Stomach smooth muscle (tissue), 2 donors: ENCODE measurements at regions not wholly inside any gene's neighbourhood (a gene's known extent, or its start where the extent isn't known, plus 50 kb on each side); places are given as distances from the start of the nearest gene placed in this dataset.

ENCODE experiments used
- H3K27ac ChIP-seq: one replicate; pipeline ENCODE4 v1.7.0; 2013; ENCODE audit warnings: mild to moderate bottlenecking, low read length, inconsistent platforms
- H3K27me3 ChIP-seq, 2 donors: one replicate each; pipeline ENCODE4 v1.7.0; 2013; ENCODE audit warnings: low read length in 2 of 2; ENCODE audit not compliant: insufficient read depth in 2 of 2, control insufficient read depth in 1 of 2
- H3K36me3 ChIP-seq, 2 donors: one replicate each; pipeline ENCODE4 v1.7.0; 2013; ENCODE audit warnings: low read length in 2 of 2; ENCODE audit not compliant: control insufficient read depth in 2 of 2, insufficient read depth in 2 of 2
- H3K4me1 ChIP-seq: one replicate; pipeline ENCODE4 v1.7.0; 2013; ENCODE audit warnings: low read length; ENCODE audit not compliant: control insufficient read depth, insufficient read depth
- H3K4me3 ChIP-seq, 2 donors: one replicate each; pipeline ENCODE4 v1.7.0; 2013; ENCODE audit warnings: low read length in 2 of 2
- H3K9ac ChIP-seq, 2 donors: one replicate each; pipeline ENCODE4 v1.7.0; 2013; ENCODE audit warnings: low read length in 2 of 2, mild to moderate bottlenecking in 1 of 2
- H3K9me3 ChIP-seq, 2 donors: one replicate each; pipeline ENCODE4 v1.7.0; 2013; ENCODE audit warnings: low read length in 2 of 2; ENCODE audit not compliant: control insufficient read depth in 2 of 2
- donor health status: healthy.
- donor health status: Pancreatic carcinoma.

GRCh38 chr12:46533723-46534122, 161.2 kb upstream of the SLC38A2 start:
- H3K4me3 ChIP-seq = no peak overlapping the region
- H3K27me3 ChIP-seq = no peaks in the 10 kb centered on the region
- no peak overlapping the region for H3K27ac ChIP-seq
- H3K4me1 ChIP-seq = no peaks in the 10 kb centered on the region
- no peaks in the 10 kb centered on the region for H3K9me3 ChIP-seq
- no peaks in the 10 kb centered on the region for H3K36me3 ChIP-seq
- H3K9ac ChIP-seq = no peak overlapping the region

- H3K4me1 ChIP-seq = no peaks in the 10 kb centered on the region
- no peak overlapping the region for H3K27ac ChIP-seq
- H3K9ac ChIP-seq = no peak overlapping the region
- no peaks in the 10 kb centered on the region for H3K36me3 ChIP-seq
- no peaks in the 10 kb centered on the region for H3K27me3 ChIP-seq
- H3K9me3 ChIP-seq = no peaks in the 10 kb centered on the region
- H3K4me3 ChIP-seq = no peak overlapping the region
Measured at GRCh38 chr12:46531804-46532203, 159.2 kb upstream of the SLC38A2 start.

DNA sequence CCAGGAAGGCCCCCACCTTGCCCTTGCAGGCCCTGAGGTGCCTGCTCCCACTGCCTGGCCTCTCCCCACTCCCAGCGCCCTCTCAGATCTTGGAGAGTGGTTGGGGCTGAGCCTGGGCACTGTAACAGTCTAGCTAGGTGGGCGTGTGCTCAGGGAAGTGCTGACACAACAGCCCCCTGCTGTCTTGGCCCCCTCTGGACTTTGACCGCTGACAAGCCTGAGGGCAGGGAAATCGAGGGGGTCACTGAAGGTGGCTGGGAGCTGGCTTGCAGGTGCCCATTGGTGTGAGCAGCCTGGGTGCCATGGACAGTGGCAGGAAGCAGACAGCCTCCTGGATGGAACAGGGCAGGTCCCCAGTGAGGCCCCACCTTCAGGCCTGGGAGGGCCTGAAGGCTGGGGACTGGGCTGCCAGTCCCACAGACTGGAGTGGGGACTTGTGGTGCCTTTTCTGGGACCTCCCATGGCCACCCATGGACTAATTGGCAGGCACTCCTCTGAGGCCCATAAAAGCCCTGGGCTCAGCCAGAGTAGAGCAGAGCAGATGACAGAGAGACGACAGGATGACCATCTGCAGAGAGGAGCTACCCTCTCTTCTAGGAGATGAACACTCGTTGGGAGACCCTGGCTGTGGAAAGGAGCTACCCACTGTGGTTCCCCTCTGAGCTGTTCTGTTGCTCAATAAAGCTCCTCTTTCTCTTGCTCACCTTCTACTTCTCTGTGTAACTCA, 158.6 kb upstream of the SLC38A2 start:
- Histone ChIP-seq H3K9me3 (no peaks in the 10 kb centered on the region), H3K4me1 (no peaks in the 10 kb centered on the region), H3K27ac (no peak overlapping the region), H3K9ac (no peak overlapping the region), H3K4me3 (no peak overlapping the region), H3K36me3 (no peaks in the 10 kb centered on the region), H3K27me3 (no peaks in the 10 kb centered on the region)

DNA sequence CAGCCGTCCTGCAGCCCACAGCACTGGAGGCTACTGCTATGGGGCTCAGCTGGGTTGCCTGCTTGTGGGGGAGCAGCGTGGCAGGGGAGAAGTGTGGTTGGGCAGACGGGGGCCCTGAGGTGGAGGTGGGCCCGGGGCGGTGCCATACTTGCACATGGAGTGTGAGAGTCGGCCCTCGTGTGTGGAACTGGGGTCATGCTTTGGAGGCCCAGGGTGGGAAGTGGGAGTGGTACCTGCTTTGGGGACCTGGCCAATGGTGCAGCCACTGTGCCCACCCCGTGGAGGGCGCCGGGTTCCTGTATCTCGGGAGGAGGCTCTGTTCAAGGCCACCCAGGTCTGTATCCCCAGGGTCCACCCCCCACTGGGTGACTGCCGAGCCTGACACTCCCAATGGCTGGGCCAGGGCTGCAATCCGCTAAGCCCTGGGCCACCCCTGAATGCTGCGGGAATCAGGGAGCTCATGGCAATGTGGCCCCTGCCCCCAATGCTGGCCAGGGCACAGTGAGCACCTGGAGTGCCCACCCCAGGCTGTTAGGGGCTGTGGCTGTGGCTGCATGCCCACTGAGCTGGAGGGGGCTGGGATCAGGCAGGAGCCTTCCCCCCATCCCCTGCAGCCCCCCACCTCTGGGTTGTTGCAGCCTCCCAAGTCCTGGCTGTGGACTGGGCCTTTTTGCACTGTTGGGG, 157.9 kb upstream of the SLC38A2 start:
- Histone ChIP-seq H3K4me1 (peaks cover 2% of the 10 kb centered on the region), H3K9me3 (no peaks in the 10 kb centered on the region), H3K27me3 (no peaks in the 10 kb centered on the region), H3K4me3 (no peak overlapping the region), H3K27ac (no peak overlapping the region), H3K36me3 (no peaks in the 10 kb centered on the region), H3K9ac (no peak overlapping the region)

- H3K9me3 ChIP-seq = no peaks in the 10 kb centered on the region
- H3K4me3 ChIP-seq = no peak overlapping the region
- H3K27ac ChIP-seq = peak overlapping the region; percentile 87
- no peak overlapping the region for H3K9ac ChIP-seq
- no peaks in the 10 kb centered on the region for H3K36me3 ChIP-seq
- peaks cover 24% of the 10 kb centered on the region for H3K4me1 ChIP-seq
- H3K27me3 ChIP-seq = no peaks in the 10 kb centered on the region
Measured at GRCh38 chr12:46526233-46526632, 153.7 kb upstream of the SLC38A2 start.

GRCh38 chr12:46524778-46525177, 152.2 kb upstream of the SLC38A2 start:
- peak overlapping the region in 1 of 2 donors; percentile 4 for H3K4me3 ChIP-seq
- H3K27me3 ChIP-seq = no peaks in the 10 kb centered on the region
- H3K4me1 ChIP-seq = peaks cover 28% of the 10 kb centered on the region
- no peaks in the 10 kb centered on the region for H3K36me3 ChIP-seq
- no peak overlapping the region for H3K9ac ChIP-seq
- H3K27ac ChIP-seq = peak overlapping the region; percentile 87
- no peaks in the 10 kb centered on the region for H3K9me3 ChIP-seq

GRCh38 chr12:46523863-46524770, 151.5 kb upstream of the SLC38A2 start:
- Histone ChIP-seq H3K4me1 (peaks cover 28% of the 10 kb centered on the region), H3K27me3 (no peaks in the 10 kb centered on the region), H3K4me3 (peak overlapping the region in 1 of 2 donors; percentile 4), H3K36me3 (no peaks in the 10 kb centered on the region), H3K9ac (no peak overlapping the region), H3K27ac (peak overlapping the region; percentile 87), H3K9me3 (no peaks in the 10 kb centered on the region)

GRCh38 chr12:46523446-46523845, 150.9 kb upstream of the SLC38A2 start:
- Histone ChIP-seq H3K9ac (no peak overlapping the region), H3K36me3 (no peaks in the 10 kb centered on the region), H3K4me1 (peaks cover 28% of the 10 kb centered on the region), H3K27me3 (no peaks in the 10 kb centered on the region), H3K27ac (peak overlapping the region; percentile 87), H3K4me3 (no peak overlapping the region), H3K9me3 (no peaks in the 10 kb centered on the region)

GRCh38 chr12:46522071-46522470, 149.5 kb upstream of the SLC38A2 start:
- H3K9me3 ChIP-seq = no peaks in the 10 kb centered on the region
- H3K4me1 ChIP-seq = peaks cover 28% of the 10 kb centered on the region
- no peak overlapping the region for H3K9ac ChIP-seq
- H3K4me3 ChIP-seq = no peak overlapping the region
- H3K27me3 ChIP-seq = no peaks in the 10 kb centered on the region
- H3K27ac ChIP-seq = no peak overlapping the region
- H3K36me3 ChIP-seq = no peaks in the 10 kb centered on the region

DNA sequence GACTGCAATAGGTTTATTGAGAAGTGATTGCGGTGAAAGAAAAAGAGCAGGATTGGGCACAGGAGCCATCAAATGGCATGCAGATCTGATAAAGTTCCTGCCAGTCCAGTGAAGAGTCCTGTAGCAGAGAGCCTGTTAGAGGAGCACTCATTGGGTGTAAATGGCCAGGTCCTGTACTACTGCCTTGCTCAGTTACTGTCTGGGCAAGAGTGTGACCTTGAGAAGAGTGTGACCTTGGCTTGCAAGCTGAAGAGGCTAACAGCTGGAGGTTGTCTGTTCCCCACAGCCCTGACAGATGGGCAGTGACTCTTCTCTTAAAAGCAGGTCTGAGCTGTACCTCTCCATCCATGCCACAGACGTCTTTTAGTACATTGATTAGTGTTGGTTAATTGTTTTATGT, 148.6 kb upstream of the SLC38A2 start:
- no peak overlapping the region for H3K4me3 ChIP-seq
- no peak overlapping the region for H3K27ac ChIP-seq
- peaks cover 32% of the 10 kb centered on the region for H3K4me1 ChIP-seq
- H3K36me3 ChIP-seq = no peaks in the 10 kb centered on the region
- H3K27me3 ChIP-seq = no peaks in the 10 kb centered on the region
- H3K9me3 ChIP-seq = no peaks in the 10 kb centered on the region
- H3K9ac ChIP-seq = no peak overlapping the region
